ENCODE measurements at regions not wholly inside any gene's neighbourhood (a gene's known extent, or its start where the extent isn't known, plus 50 kb on each side); places are given as distances from the start of the nearest gene placed in this dataset.
"Not testable (repeated sequence)": the region's sequence is repeated elsewhere in the genome, so short reads cannot be mapped to it uniquely, and the experiment has no call there.

GRCh38 chr1:238327033-238327432 is 436.3 kb upstream of the ZP4 start:
- not testable (repeated sequence) for TF ChIP-seq EZH2 (IDR thresholded peaks at IDR 0.05; ENCODE audit: borderline replicate concordance, insufficient read depth, low read depth, low read length, poor library complexity, severe bottlenecking); CTCF (IDR thresholded peaks at IDR 0.05)

Measured in B cell (primary cell).